ENCODE measurements at regions not wholly inside any gene's neighbourhood (a gene's known extent, or its start where the extent isn't known, plus 50 kb on each side); places are given as distances from the start of the nearest gene placed in this dataset.
"Not testable (repeated sequence)": the region's sequence is repeated elsewhere in the genome, so short reads cannot be mapped to it uniquely, and the experiment has no call there.

DNA sequence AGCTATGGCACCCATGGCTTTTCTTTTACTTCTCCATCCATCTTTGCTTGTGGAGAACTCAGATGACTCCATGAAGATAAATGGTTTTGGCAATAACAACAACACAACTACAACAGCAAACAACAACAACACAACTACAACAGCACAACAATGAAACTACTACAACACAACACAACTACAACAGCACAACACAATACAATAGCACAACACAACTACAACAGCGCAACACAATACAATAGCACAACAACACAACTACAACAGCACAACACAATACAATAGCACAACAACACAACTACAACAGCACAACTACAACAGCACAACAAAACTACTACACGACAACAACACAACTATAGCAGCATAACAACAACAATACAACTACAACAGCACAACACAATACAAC, 569.4 kb downstream of the TOX3 start:
- not testable (repeated sequence) for DNase-seq (ENCODE audit: low read depth in 2 of 2)

DNA sequence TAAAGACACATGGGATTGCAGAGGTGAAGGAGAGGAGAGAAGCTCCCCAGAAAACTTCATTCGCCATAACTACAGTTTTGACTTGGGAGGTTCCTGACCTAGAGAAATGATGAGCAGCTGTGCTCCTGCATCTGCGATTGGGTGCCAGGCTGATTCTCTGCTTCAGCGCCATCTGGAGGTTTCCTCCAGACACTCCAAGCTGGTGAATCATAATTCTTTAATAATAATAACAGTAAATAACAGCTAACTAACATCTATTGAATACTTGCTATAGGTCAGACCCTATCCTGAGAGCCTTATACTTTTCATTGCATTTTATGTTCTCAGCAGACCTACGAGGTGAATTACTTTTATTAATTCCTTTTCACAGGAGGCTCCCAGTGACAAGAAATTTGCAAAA, 575.8 kb downstream of the TOX3 start:
- DNase-seq (ENCODE audit: low read depth in 2 of 2), result no peak

DNA sequence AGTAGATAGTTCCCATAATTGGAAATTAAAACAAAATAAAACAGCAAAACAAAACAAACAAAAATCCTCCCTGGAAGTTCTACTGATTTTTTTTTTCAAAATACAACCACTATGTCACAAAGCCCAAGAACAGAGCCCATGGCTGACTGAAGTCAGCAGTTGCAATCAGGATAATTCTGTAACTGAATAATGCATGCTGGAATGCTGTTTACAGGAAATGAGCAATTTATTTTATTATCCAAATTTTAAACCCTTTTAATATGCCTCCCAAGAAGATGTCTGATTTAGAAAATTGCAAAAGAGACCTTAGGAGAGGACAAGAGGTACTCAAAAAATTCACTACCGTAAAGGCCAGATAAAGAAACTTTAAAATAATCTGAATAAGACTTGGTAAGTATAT, 578.2 kb downstream of the TOX3 start:
- no peak for DNase-seq (ENCODE audit: low read depth in 2 of 2)

DNA sequence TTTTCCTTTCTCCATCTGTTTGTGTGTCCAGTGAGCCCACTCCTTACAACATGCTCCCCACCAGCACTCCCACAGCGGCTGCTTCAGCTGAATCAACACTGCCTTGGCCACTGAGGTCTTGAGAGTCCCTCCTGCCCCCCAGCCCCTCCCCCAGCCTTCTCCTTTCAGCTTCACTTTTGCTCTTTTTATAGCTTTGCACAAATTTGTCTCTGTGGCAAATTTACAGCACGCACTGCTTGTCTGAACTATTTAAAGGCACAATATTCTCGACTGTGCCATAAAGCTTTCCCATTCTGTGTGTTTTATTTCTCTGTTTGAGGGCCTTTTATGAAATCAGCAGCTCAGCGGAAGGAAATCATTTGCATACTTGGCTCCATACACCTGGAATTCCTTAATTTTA, 579.3 kb downstream of the TOX3 start:
- no peak for DNase-seq (ENCODE audit: low read depth in 2 of 2)

DNA sequence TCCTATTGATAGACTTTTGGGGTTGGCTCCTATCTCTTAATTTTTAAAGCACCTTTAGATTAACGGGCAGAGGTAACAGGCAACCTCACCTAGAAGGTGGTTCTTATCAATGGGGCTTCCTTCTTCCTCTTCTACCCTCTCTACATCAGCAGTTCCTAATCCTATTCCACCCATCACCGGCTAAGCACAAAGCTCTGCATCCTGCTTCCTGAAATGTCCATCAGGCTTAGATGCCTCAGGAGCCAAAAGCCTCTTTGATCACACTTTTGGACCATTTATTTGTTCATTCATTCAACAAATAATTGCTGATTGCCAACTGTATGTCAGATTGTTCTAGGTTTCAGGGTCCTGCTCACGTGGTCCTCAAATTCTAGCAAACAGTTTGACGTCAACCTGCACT, 586.0 kb downstream of the TOX3 start:
- DNase-seq (ENCODE audit: low read depth in 2 of 2), result no peak

DNA sequence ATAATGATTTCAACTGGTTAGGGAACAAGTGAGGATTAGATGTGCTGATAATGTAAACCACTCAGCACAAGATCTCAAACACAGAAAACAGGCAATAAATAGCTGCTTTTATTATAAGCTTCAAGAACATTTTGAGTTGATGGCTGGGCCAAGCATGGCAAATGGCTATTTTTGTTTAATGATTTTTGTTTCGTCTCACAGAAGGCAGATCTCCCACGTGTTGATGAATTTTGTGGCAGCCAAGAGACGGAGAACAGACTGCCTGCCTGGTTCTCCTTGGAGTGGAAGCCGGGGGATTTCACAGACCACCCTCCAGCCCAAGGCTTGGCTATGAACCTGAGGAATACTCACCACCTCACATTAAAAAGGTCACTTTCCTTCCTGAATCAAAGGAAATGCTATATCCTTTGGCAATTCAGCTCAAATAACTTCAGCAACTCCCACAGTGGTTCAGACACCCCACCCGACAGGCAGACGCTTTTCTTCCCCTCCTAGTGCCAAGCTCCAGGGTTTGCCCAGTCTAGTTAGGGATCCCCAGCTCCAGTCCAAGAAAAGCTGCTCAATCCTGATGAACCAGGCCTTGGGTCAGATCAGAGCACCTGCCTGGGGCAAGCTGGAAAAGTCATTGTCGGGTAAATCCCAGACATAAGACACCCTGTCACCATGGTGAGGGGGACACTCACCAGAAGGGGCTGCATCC, 593.5 kb downstream of the TOX3 start:
- no peak for DNase-seq (ENCODE audit: low read depth in 2 of 2)

DNA sequence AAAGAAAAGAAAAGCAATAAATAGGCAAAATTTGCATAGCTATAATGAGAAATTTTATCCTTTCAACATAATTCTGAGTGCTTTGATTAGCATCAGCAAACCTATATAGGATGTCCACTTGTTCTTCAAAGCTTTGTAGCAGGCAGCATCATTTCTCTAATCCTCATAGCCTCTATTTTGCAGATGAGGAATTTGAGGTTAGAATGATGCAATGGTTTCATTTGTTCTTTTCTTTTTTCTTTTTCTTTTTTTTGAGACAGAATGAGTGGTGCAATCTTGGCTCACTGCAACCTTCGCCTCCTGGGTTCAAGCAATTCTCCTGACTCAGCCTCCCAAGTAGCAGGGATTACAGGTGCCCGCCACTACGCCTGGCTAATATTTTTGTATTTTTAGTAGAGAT, 594.4 kb downstream of the TOX3 start:
- DNase-seq (ENCODE audit: low read depth in 2 of 2), result no peak

DNA sequence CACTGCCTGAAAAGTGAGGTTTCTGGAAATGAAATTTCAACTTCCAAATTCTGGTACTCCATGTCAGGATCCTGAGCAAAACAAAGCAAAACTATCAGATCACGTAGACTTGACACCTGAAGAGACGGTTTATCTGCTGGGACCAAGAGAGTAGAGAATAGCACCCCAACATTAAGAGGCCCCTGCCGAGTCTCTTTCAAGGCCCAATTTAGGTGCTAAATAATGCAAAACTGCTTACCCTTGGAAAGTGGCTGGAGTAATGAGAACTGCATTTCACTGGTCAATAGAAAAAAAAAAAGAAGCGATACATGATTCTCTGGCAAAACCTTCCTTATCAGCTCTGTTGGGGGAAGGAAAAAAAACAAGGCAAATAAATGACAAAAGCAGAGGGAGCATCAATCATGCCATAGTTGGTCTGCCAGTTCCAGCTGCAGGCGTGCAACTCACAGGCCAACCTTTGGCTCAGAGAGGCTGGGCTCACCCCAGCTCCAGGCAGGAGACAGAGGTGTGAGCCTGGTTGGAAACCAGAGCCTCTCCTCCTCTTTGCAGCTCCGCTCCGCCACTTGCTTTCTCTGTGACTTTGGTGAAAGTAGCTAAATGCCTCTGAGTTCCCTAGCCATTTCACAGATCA, 595.2 kb downstream of the TOX3 start:
- DNase-seq (ENCODE audit: low read depth in 2 of 2), result no peak

DNA sequence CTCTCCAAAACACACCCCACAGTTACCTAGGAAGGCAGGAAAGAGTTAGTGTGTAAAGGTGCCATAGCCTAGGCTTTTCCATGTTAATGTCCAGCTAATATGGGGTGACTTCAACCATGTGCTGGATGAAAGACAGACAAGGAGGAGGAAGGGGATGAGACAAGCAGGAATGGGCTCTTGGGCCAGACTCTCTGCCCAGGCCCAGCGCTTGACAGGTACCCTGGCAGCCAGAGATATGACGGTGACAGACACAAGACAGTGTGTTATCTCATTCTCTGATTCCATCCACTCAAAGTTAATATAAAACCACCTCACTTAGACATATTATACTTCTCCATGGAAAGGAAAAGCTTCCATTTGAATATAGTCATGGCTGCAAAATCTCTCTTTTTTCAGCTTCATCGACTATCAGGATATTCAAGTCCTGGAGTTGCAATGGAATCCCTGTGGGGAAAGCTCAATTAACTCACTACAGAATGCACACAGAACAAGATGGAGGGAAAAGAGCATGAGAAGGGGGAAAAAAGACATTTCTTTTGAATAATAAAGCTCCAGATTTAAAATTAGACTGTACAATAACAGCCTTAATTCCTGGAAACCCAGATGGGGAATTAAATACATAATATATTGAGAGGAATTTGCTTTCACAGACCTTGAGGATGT, 596.7 kb downstream of the TOX3 start:
- DNase-seq (ENCODE audit: low read depth in 2 of 2), result no peak

DNA sequence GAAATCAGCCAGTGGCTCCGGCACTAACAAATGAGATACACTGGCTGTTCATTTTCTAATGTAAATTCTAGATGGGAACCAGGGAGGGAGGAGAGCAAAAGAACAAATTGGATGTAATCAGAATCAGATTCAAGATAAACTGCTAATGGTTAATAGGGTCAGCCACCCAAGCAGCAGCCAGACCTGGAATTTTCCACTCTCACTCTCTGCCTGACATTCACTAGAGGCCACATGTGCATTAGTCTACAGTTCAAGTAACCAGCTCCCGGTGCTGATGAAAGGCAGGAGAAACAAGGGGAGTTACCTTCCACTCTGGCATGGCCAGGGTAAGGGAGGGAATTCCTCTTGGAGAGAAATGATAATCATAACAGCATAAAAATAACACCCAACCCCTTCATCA, 597.7 kb downstream of the TOX3 start:
- DNase-seq (ENCODE audit: low read depth in 2 of 2), result no peak

DNA sequence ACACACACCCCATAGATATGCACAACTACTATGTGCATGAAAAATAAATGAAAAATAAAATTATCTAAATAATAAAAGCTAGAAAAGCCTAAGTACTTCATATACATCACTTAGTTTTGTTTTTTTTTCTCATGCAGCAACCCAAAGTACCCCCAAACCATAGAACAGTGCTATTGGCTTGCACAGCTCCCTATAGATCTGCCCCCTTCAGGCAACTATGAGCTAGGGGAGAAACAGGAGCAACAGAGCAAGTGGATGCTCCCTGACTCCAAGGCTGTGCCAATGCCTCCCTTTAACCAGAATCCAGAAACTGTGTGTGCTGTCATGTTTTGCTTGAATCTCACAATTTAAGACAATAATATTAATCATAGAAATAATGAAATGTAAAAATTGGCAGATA, 605.5 kb downstream of the TOX3 start:
- no peak for DNase-seq (ENCODE audit: low read depth in 2 of 2)

DNA sequence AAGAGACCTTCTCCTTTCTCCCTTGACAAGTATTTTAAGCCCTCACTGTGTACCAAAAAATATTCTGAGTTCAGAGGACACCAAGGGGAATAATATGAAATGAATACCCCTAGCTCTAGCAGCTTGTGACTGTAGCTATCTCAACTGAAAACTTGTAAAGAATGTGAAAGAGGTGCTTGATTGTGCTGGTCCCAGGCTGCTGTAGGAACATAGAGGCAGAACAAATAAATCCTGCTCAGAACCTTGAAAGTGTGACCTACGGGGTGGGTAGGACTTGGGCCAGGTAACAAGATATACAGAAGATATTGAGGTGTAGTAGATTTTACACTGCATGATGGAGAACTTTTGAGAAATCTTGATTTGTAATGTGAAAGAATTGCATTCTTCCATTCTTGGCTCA, 606.8 kb downstream of the TOX3 start:
- DNase-seq (ENCODE audit: low read depth in 2 of 2), result no peak

DNA sequence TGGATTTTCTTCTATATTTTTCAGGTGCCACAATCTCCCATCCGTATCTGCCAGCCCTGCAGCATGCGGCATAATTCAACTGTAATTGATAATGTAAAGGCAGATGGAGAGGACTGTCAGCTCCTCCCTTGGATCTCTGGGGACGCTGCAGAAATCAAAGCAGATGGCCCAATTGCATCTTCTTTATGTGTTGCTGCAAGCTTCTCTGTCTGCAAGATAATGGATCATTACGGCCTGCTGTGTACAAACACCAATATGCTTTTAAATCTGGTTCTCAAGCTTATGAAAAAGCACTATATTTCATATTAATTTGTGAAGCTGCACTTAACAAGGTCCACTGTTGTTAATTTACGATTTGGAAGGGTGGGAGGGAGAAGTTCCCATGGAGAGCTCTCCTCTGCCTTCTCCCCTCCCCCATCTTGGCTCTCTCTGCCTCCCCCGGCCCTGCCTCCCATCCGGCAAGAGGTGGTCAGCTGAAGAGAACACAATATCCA, 607.5 kb downstream of the TOX3 start:
- no peak for DNase-seq (ENCODE audit: low read depth in 2 of 2)

DNA sequence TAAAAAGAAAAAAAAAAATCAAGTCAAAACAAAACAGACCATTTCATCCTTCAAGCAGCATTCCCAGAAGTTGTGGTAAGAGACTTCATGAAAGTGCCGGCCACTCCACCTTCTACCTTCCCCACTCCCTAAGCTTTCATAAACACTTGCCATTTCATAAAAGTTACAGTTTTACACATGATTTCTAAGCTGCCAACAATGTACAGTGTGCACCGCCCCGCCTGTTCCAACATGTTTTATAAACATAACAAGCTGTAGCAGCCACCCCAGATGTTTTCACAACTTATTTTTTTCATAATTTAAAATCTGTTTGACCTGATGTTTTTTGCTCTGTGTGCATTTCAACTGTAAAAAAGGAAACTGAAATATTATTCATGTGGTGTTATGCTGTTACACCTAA, 608.1 kb downstream of the TOX3 start:
- no peak for DNase-seq (ENCODE audit: low read depth in 2 of 2)

DNA sequence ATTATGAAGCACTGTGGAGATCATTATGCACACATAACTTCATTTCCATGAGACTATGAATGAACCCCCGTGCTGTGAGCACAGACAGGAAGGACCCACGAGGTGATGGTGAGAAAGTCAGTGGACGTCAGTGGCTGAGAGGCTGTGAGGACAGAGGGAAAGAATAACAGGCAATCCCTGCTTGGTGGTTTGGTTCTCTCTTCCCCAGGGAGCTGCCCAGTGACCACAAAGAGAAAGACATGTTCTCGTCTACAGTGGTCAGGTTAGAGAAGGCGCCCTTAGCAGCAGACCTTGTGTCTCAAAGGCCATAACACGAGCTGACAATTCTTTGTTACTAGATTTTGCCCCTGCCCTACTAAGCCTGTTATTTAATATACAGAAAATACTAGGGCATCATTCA, 609.2 kb downstream of the TOX3 start:
- no peak for DNase-seq (ENCODE audit: low read depth in 2 of 2)

DNA sequence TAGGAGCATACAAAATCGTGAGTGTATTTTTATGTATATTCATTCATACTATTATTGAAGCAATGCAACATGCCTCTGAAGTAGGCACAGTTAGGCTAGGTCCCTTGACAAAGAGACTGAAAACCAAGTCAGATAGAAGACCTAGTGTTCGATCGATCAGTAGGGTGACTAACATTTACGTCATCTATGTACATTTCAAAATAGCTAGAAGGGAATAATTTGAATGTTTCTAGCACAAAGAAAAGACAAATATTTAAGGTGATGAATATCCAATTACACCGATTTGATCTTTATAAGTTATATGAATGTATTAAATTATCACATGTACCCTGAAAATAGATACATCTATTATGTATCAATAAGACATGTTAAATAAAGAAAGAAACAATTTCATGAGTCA, 610.1 kb downstream of the TOX3 start:
- DNase-seq (ENCODE audit: low read depth in 2 of 2), result no peak

DNA sequence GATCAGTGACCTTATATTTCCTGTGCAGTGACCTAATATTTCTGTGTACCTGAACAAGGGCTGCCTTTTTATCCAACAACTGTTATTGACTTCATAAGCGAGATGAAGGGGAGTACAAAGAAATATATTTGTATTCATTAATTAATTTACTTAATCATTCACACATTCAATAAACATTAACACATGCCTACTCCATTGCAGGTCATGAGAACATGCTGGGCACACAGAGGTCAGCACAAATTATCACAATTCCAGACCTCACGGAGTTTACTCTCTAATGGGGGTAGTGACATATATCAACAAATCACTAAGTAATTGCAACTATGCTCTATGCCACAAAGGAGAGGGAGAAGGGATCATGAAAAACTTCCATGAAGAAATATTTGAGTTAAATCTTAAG, 614.6 kb downstream of the TOX3 start:
- DNase-seq (ENCODE audit: low read depth in 2 of 2), result no peak

DNA sequence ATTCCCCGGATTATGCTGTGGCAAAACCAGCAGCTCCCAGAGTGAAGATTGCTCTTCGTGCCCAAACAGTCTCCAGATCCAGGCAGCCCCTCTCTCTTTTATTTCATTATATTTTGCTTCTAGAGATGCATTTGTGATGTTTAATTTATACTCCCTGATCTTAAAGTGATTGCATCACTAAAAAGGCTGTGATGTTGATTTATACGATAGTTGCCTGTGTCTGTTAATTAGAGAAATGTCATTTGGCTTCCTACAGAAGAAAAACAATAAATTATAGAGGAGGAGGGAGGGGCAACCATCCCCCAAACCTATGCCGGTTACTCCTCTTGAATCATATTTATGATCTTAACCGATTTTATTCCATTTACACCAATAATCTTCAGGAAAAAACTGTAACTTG, 615.3 kb downstream of the TOX3 start:
- DNase-seq (ENCODE audit: low read depth in 2 of 2), result no peak

DNA sequence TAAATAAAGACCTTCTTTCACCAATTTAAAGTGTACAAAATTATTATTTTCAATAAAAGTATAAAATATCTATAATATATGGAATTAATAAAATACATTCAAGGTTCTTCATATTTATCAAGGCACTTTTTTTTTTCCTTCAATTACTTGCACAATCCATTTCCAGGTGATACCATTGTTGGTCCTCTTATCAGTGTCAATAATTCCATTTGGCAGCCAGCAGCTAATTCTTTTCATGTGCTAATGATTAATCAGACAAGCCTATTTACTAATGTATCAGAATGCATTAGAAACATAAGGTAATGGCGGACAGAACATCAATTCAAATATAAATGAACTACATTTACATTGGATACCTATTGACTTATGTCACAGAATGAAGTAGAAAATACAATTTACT, 622.2 kb downstream of the TOX3 start:
- DNase-seq (ENCODE audit: low read depth in 2 of 2), result no peak

DNA sequence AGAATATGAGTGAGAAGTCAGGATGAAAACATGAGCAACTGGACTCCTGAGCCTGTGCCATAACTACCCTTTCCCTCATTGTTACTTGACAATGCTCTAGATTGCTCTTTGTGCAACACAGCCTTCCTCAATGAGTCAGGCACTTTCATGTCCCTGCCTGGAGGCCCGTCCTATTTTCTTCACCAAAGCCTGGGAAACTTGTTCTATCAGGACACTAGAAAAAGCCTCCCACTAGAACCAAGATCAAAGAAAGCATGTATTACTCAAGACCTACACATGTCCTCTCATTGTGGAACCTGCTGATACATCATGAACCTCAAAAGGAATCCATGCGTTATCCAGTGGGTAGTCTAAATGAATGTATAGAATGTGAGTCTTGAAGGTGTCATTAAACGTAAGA, 624.5 kb downstream of the TOX3 start:
- DNase-seq (ENCODE audit: low read depth in 2 of 2), result no peak

DNA sequence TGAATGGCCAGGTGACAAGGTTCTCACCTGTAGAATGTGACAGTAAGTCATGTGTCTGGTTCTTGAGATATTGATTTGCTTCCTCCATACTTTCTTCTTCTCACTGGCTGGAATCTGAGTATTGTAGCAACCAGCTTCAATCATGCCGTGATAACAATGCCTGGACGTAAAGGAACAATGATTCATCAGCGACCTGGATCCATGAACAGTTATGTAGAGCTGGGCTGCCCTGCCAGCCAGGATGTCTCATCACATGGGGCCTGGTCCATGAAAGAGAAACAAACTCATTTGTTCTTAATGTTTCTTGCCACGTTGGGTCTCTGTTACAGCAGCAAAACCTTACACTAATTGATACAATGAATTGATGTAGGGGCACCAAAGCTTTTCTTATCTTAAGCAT, 627.2 kb downstream of the TOX3 start:
- no peak for DNase-seq (ENCODE audit: low read depth in 2 of 2)

DNA sequence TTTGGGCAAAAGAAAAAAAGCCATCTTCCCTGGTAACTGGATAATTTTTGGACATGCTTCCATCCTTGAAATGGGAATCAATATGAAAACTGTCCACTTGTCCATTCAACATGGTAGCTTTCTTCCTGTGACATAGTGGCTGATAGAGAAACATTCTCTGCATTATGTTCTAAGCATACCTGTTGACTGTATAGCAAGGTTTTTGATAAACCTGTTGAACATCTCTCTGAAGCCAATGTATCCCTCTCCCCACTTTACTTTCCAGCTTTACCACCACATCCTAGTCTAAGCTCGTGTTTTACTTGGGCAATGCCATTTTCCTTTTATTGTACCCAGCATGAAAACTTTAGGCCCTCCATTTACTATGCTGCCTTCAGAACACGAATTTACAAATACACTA, 630.1 kb downstream of the TOX3 start:
- DNase-seq (ENCODE audit: low read depth in 2 of 2), result no peak

DNA sequence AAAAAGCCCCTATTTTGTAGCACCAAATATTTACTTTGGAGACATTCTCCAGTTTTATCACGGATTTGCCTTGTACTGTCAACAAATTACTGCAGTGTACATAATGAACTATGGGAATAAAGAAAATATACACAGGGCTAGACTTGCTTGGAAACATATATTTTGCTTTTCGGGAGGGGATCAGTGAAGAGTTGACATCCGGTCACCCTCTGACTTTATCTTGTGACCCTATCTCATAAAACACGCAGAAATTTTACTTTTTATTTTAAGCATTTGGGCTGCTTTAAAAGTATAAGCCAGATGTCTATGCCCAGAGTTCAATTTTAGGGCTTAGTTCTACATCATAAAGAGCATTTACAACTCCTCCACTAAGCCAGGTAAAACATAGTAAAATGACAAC, 630.7 kb downstream of the TOX3 start:
- no peak for DNase-seq (ENCODE audit: low read depth in 2 of 2)
